HG02870 (cell line): ENCODE measurements at regions not wholly inside any gene's neighbourhood (a gene's known extent, or its start where the extent isn't known, plus 50 kb on each side); places are given as distances from the start of the nearest gene placed in this dataset.
"Not testable (repeated sequence)": the region's sequence is repeated elsewhere in the genome, so short reads cannot be mapped to it uniquely, and the experiment has no call there.

ENCODE experiments used
- ATAC-seq: cut with Tn5 transposase; IDR thresholded peaks from one replicate; pipeline ENCODE4 v1.9.1; 2021; ENCODE audit warnings: mild to moderate bottlenecking, moderate library complexity; ENCODE audit not compliant: unreplicated experiment

DNA sequence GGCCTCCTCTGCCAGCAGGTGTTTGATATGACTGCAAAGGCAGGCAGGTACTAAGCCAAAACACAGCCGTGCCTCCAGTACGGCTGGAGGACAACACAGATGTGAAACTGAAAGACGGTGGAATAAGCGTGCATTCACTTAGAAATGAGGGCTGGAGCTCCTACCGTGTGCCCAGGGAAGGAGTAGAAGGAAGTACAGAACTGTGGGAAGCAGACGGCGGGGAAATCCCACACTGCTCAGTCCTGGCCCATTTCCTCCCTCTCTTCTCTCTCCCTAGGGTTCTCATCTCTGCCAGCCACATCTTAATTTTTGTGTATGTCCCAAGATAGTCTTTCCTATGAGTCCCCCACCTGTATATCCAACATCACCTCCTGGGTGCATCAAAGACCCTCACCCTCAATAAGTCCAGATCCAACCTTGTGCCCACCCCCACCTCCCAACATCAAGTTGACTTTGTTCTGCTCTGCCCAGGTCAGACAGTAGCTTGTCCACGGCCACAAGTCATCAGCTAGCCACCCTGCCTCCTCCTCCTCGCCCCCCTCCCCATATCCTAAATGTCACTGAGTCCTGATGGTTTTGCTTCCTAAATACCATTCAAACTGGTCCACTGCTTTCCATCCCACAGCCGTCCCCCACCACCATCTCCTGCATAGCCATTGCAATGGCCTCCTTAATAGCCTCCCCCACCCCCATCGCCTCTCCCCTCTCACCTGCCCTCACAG is 77.1 kb upstream of the RPL38 start:
- ATAC-seq: no peak

DNA sequence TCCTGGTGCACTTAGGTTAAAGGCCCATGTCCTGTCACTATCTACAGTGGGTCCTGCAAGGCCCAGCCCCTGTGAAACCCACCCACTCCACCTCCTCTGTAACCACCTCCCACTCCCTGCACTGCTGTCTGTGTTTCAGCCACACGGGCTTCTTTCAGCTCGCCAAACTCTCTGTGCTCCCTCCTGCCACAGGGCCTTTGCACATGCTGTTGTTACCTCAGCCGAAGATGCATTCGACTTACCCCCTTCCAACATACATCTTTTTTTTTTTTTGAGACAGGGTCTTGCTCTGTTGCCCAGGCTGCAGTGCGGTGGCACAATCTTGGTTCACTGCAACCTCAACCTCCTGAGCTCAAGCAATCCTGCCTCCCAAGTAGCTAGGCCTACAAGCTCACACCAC is 76.5 kb upstream of the RPL38 start:
- no peak for ATAC-seq

DNA sequence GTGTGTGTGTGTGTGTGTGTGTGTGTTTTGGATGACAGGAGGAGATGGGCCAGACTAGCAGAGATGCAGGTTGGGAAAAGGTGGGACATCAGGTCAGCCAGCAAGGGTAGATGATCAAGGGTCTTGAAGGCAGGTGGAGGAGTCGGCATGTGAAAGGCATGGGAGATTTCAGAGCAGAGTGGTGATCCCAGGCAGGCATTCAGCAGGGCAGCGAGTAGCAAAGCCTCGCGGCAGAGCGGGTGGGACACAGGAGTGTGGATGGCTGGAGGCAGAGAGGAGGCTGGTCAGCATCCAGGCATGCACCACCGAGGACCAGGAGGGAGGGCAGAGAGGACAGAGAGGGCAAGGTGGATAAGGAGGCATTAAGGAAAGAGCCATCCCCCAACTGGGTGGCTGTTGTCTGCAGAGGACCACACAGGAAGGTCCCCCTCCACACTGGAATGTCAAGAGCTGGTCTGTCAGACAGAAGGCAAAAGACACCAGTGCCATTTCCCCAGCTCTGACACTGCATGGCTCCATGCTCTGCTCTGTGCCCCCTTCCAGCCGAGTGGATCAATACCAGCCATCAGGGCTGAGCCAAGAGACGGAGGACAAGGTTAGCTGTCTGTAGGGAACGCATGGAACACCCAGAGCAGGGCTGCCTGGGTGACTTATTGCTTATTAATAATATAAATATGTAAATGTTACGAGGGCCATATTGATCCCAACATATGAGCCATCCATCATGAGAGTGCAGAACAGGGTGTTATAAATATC is 74.8 kb upstream of the RPL38 start:
- no peak for ATAC-seq

DNA sequence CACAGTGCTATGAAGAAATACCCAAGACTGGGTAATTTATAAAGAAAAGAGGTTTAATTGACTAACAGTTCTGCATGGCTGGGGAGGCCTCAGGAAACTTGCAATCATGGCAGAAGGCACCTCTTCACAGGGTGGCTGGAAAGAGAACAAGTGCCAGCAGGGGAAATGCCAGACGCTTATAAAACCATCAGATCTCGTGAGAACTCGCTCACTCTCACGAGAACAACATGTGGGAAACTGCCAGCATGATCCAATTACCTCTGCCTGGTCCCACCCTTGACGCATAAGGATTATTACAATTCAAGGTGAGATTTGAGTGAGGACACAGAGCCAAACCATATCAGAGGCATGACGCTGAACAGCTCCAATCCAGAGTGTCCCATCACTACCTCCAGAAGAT is 73.7 kb upstream of the RPL38 start:
- not testable (repeated sequence) for ATAC-seq

DNA sequence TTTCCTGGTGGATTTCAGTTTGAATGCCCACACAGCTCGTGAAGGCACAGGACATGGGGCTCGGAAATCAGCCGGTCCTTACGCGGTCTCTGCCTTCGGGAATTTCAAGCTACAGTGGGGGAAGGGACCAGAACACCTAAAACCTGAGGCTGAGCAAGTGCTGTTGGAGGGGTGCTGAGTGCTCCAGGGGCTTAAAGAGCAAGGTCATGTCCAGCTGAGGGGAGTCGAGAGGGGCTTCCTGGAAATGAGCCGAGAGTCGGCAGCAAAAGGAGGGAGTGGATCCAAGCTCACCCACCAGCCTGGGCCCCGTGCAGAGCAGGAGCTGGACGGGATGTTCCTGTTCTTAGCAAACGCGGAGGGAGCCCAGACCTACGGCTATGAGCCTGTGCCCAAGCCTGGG is 73.2 kb upstream of the RPL38 start:
- no peak for ATAC-seq

DNA sequence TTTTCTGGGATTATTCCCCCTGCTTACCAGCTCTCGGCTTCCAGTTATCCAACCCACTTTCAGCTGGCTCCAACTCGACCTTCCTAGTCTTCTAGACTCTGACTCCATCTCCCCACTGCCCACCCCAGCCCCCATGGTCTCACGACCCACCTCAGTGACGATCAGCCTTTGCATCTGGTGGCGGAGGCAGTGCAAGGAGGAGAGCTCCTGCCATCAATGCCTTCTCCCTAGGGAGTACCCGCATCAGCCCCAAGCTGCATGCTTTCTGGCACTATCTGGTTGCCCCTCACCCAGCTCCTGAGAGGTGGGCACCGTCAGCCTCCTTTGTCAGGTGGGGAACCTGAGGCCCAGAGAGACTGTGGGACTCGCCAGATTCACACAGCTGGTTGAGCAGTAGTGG is 72.6 kb upstream of the RPL38 start:
- ATAC-seq: no peak

DNA sequence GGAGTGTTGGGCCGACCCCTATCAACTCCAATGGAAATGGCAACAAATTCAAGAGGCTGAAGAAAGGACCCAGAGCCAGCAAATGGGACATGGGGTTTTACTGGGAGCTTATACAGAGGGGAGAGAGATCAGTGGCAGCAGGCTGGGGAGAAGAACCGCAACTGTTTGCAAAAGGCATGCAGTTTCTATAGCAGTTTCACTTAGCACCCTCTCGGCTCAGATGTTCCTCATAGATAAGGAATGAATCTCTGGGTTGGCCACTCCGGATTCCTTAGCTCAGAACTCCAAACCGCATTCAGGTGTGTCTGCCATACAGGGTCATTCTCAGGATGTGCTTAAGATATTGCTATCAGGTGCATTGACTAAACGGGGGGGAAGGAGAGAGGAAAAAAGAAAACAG is 71.1 kb upstream of the RPL38 start:
- ATAC-seq: no peak

DNA sequence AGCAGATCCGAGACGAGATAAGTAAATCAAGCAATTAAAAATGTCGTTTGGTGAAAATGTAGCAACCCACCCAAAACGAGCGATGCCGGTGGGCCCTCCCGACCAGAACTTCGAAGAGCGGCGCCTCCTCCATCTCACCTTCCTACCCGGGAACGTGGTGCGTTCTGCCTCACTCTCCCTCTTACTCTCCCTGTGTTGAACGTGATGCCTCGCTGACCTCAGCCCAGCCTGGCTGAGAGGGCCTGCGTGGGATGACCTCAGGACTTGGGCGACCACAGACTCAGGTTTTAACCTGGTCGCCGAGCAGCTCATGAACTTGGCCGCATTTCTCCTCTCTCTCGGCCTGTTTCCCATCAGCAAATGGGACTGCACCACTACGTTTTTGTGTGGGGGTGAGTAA is 69.7 kb upstream of the RPL38 start:
- no peak for ATAC-seq

DNA sequence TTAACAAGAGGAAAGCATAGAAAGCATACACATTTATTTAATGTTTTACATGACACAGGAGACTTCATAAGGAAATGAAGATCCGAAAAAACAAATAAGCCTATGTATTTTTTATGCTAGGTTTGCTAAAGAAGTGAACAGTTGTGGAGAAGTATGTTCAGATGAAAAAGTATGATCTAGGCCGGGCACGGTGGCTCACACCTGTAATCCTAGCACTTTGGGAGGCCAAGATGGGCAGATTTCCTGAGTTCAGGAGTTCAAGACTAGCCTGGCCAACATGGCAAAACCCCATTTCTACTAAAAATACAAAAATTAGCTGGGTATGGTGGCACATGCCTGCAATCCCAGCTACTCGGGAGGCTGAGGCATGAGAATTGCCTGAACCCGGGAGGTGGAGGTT is 69.2 kb upstream of the RPL38 start:
- ATAC-seq: not testable (repeated sequence)

DNA sequence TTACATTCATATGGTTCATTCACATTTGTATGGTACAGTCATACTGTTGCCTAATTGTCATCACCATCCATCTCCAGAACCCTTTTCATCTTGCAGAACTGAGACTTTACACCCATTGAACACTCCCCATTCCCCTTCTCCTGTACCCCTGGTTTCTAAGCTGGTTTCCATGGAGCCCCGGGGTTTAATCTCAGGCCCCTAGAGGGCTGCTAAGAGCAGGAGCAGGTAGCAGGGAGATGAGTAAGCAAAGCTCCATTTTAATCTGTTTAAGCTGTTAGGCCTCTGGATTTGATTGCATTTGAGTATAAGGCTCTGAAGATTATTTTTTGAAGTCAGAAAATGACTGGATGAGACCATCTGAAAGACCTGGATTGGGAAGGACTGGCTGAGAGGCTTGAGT is 68.5 kb upstream of the RPL38 start:
- no peak for ATAC-seq

DNA sequence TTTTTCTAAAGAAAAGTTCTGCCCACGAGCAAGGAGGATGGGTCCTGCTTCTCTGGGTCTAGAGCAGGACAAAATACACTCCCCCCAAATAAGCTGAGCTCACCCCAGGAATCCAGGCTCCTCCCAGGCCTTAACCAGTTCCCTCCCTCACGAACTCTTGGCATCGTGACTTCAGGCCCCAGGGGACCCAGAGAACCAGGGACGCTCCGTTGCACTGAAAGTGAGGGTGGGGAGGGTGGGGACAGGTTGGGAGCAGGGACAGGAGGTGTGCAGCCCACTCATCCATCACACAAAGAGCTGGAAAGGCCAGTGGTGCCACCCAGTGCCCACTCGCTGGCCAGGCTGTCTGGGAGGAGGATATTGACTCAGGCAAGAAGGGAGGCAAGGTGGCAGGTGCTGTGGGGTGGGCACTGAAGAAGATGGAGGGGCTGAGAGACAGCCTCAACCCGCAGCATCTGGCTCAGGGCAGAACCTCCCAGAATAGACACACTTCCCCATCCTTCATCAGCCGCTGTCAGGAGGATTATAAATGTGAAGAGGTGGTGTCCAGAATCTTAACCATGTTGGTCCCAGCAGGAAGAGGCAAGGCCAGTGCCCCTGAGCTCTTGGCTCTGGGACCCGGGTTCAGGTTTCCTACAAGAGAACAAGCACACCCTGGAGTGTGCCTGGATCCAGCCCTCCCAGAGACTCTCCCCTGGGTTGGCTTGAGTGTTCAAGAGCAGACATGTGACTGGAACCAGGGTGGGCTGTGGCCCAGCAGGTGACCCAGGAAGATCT is 67.9 kb upstream of the RPL38 start:
- ATAC-seq: no peak

DNA sequence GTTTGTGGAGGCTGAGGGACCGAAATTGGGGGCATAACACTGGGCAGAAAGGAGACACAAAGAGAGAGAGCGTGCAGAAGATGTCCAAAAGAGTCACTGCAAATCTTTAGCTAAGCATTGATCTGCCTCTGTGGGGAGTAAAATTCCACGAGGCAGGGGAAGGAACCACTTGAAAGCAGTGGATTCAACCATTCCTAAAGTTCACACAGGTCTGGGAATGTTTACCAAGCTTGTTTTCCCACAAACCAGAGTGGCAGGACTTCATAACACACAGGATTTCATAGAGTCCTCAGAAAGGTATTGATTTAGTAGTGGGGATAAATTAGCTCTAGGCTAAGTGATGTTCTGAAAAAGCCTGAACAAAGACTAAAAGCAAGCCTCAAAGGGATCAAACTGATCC is 66.1 kb upstream of the RPL38 start:
- ATAC-seq: no peak

DNA sequence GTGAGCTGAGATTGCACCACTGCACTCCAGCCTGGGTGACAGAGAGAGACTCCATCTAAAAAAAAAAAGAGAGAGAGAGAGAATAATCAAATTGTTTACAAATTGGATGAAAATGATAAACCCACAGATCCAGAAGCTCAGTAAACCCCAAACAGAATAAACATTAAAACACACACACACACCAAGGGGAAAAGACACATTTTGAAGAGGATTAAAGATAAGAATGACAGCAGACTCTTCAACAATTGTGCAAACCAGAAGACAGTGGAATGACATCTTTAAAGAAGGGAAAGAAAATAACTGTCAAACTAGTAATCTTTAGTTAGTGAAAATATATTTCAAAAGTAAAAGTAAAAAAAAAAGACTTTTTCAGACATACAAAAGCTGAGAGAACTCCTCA is 64.4 kb upstream of the RPL38 start:
- ATAC-seq: no peak

DNA sequence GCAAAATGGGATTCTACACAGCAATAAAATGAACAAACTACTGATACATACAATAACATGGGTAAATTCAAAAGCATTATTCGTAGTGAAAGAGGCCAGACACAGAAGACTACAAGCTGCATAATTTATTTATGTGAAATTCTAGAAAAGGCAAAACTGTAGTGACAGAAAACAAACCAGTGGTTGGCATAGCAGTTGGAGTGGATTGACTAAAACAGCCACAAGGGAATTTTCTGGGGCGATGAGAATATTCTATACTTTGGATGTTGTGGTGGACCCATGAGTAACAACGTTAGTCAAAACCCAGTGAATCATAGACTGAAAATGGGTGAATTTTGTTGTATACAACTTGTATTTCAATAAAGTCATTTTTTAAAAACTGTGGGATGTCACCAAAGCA is 63.2 kb upstream of the RPL38 start:
- no peak for ATAC-seq

DNA sequence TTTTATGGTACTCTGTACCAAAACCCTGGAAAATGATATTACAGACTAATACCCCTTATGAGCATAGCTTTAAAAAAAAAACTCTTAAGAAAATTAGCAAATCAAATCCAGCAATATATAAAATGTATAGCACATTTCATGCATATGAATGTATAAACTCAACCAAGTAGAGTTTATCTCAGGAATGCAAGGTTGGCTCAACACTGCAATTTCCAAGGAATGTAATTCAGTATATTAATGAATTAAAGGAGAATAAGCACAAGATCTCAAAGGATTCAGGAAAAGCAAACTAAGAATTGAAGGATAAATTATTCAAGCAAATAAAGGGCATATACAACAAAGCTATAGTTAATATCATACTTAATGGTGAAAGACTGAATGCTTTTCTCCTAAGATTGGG is 61.9 kb upstream of the RPL38 start:
- ATAC-seq: no peak

DNA sequence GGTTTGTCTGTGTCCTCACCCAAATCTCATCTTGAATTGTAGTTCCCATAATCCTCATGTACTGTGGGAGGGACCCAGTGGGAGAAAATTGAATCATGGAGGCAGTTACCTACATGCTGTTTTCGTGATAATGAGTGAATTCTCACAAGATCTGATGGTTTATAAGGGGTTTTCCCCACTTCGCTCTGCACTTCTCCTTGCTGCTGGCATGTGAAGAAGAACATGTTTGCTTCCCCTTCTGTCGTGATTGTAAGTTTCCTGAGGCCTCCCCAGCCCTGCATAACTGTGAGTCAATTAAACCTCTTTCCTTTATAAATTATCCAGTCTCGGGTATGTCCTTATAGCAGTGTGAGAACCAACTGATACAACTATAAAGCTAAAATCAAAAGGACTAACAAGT is 60.2 kb upstream of the RPL38 start:
- ATAC-seq: not testable (repeated sequence)

DNA sequence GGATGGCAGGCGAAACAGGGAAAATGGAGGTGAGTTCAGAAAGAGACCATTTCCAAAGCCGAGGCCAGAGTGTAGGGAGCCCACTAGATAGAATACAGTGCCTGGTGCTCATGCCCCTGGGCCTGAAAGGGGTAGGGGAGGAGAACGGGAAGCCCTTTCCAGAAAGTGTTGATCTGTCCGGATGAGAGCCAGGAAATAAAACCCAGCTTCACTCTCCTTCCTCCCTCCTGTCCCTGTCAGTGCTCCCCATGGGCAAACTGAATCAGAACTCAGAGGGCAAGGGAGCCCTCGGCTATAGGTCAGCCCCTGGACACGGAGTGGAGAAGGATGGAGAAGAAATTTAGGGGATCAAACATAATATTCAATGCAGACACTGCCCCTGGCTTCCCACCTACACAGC is 57.7 kb upstream of the RPL38 start:
- ATAC-seq: no peak

DNA sequence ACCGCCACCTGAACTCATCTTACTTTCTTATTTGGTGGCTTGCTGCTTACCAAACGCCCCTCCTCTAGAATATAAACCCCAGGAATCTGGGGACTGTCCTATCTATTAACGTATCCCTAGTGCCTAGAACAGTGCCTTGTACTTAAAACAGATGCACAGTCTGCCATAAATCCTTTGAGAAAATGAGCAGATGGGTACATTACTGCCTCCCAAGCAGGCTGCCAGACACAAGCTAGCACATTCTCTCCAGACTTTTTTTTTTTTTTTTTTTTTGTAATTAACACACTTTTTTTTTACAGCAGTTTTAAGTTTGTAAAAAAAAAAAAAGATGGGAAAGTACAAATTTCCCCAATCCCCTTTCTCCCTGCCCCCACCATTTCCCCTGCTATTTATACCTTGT is 57.3 kb upstream of the RPL38 start:
- no peak for ATAC-seq

DNA sequence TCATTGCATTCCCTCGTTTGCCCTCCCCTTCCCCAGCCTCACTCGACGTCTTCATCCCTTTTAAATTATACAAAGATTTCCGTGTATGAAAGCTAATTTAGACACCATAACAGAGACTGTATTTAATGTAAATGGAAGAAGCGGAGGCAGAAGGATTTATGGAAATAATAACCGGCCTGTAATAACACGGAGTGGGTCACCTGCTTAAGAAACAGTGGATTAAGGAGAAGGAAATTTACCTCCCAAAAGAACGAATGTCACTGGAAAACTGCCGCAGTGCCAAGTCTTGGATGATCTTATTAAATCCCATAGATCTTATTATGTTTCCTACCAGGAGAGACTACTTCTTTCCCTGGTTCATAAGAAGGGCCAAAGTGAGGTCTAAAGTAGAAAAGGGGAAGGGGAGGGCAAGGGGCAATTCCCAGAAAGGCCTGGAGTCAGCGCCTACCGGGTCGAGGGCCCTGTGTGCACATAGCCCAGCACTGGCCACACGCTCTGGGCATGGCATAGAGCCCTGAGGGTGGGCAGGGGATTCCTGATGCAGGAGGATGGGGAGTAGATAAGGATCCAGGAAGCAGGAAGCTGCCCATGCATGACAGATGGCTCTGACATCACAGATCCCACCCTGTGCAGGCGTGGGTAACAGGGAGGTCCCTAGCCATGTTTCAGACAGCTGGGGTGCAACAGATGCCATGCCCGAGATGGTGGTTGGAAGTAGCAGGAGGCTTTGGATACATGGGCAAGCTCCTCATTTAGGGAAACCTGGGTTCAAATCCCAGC is 56.2 kb upstream of the RPL38 start:
- ATAC-seq: no peak

DNA sequence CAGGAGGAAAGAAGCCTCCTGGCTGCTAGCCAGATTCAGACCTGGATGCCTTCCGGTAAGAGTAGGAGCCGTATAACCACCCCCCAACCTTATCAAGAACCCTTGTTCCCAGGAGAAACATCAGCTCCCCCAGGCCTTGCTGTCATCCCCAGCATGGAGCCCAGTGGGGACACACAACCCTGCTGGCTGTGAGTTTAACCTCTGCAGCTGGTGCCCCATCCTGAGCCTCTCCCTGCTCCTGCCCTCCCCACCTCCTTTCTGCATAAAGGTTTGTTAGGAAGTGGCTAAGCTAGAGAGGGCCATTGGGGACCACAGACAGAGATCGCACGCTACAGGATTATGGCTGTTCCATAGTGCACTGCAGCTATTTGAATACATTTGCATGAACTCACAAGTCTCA is 55.5 kb upstream of the RPL38 start:
- no peak for ATAC-seq

DNA sequence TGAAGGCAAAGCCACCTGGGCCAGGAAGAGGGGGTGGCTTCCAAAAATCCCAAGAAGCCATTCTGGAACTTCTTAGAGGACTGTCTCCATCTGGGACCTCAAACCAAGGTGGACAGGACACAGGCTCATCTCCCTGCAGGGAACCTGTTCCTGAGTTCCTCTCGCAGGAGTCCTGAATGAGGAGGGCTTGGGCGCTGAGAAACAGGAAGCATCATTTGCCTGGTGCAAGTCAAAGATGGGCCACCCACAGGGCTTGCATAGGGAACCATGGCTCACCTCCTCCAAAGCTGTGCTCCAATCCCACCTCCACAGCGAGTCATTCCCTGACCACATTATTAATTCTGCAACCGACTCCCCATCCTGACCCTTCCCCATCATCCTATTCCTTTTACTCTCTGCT is 55.0 kb upstream of the RPL38 start:
- no peak for ATAC-seq
